Ishikawa (cell line): ENCODE measurements at regions not wholly inside any gene's neighbourhood (a gene's known extent, or its start where the extent isn't known, plus 50 kb on each side); places are given as distances from the start of the nearest gene placed in this dataset.

Source experiments
- CEBPB ChIP-seq: IDR thresholded peaks from 2 replicates; pipeline ENCODE4 v1.6.1; 2012
- CREB1 ChIP-seq: IDR thresholded peaks from 2 replicates; pipeline ENCODE4 v1.6.1; 2012; ENCODE audit warnings: low read depth
- EGR1 ChIP-seq: IDR thresholded peaks from 2 replicates; pipeline ENCODE4 v1.6.1; 2012
- EP300 ChIP-seq: IDR thresholded peaks from 2 replicates; pipeline ENCODE4 v1.6.1; 2012; ENCODE audit warnings: borderline replicate concordance
- FOXM1 ChIP-seq: IDR thresholded peaks from 2 replicates; pipeline ENCODE4 v1.6.1; 2012; ENCODE audit warnings: low read depth, borderline replicate concordance
- NFIC ChIP-seq: IDR thresholded peaks from 2 replicates; pipeline ENCODE4 v1.6.1; 2012
- RAD21 ChIP-seq: IDR thresholded peaks from 2 replicates; pipeline ENCODE4 v1.6.1; 2012; ENCODE audit warnings: low read depth
- TAF1 ChIP-seq: IDR thresholded peaks from 2 replicates; pipeline ENCODE4 v1.6.1; 2012; ENCODE audit warnings: low read depth, mild to moderate bottlenecking
- TCF12 ChIP-seq: IDR thresholded peaks from 2 replicates; pipeline ENCODE4 v1.6.1; 2012; ENCODE audit warnings: low read depth
- TEAD4 ChIP-seq: IDR thresholded peaks from 2 replicates; pipeline ENCODE4 v1.6.1; 2012
- YY1 ChIP-seq: IDR thresholded peaks from 2 replicates; pipeline ENCODE4 v1.6.1; 2012; ENCODE audit warnings: low read depth
- ZBTB7A ChIP-seq: IDR thresholded peaks from 2 replicates; pipeline ENCODE4 v1.6.1; 2012; ENCODE audit warnings: low read depth
- TF ChIP-seq, protein P1 (sequence below): IDR thresholded peaks from 2 replicates; pipeline ENCODE4 v1.6.1; 2012
- TF ChIP-seq, protein P2 (sequence below): IDR thresholded peaks from 2 replicates; pipeline ENCODE4 v1.6.1; 2012
- TF ChIP-seq, protein P3 (sequence below): IDR thresholded peaks from 2 replicates; pipeline ENCODE4 v1.6.1; 2012; ENCODE audit warnings: low read depth, mild to moderate bottlenecking

DNA sequence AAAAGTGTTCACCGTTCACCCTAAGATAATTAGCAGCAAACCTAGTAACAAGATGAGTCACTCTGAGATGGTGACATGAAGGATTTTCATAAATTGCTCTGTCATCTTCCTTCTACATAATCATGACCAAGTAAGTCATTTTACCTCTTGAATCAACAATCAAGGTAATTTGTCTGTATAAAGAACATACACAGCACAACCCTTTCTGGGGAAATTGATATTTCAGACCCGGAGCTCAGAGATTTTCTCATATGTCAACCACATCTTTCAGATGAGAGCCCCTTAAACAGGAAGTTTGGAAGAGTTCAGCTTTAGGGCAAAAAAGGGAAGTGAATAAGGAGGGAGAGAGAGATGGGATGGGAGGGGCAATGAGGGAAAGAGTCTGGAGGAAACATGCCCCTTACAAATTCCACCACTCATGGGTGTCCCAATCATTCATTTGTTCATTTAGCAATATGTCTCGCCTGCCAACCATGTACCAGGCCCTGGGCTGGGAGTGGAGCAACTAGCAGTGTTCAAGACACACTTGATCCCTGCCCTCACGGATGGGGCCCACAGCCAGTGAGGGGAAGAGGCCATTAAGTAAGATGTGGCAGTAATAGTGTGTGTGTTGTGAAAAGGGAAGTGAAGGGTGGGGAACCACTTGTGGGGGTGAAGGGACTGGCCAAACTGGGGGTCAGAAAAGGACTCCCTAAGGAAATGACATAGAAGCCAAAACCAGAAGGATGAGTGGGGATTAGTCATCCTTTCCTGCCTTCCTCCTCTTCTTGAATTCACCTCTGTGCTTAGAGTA, 190.9 kb downstream of the MAFB start:
- no peak for TF ChIP-seq RAD21
- TF ChIP-seq TAF1 = no peak
- TF ChIP-seq FOXM1 = no peak
- TF ChIP-seq, protein P1, sequence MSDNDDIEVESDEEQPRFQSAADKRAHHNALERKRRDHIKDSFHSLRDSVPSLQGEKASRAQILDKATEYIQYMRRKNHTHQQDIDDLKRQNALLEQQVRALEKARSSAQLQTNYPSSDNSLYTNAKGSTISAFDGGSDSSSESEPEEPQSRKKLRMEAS = no peak
- no peak for TF ChIP-seq CREB1
- TF ChIP-seq CEBPB = no peak
- TF ChIP-seq NFIC = no peak

DNA sequence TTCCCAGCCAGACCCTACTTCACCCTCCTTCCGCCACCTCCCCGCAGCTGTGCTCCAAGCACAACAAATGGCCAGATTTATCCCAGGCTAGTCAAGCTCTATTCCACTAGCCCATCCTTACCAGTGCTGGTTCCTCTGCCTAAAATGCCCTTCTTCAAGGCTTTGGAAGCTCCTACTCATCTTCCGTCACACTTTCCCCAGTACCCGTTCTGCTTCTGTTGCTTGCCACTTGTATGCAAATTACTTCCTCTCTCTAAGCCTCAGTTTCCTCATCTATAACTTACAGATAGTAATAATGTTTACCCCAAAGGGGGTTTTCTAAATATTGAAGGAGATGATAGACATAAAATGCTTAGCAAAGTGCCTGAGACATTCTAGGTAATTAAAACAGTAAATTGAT, 193.1 kb downstream of the MAFB start:
- TF ChIP-seq EP300 (no peak), TAF1 (no peak), TEAD4 (no peak), RAD21 (no peak), YY1 (no peak), CEBPB (no peak), FOXM1 (no peak), CREB1 (no peak), ZBTB7A (no peak)

DNA sequence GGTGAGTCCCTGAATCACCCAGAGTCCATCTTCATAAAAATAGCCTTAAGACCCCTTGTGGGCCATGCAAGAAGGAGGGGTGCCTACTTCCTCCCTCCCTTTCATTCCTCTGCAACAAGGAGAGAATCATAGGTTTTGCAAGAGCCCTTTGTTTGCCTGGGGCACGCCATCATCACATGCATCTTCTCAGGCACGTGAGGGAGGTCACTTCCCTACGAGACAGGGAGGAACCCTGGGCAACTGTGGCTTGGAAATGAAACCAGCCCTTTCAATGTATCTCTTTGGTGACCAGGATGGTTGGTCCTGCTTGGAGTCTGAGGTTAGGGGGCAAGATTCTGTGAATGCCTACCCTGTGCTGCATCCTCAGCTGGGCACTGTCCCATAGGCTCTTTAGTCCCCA, 194.8 kb downstream of the MAFB start:
- no peak for TF ChIP-seq EP300
- no peak for TF ChIP-seq FOXM1
- no peak for TF ChIP-seq TCF12
- TF ChIP-seq CREB1 = no peak
- TF ChIP-seq NFIC = no peak
- TF ChIP-seq EGR1 = no peak
- TF ChIP-seq, protein P2, sequence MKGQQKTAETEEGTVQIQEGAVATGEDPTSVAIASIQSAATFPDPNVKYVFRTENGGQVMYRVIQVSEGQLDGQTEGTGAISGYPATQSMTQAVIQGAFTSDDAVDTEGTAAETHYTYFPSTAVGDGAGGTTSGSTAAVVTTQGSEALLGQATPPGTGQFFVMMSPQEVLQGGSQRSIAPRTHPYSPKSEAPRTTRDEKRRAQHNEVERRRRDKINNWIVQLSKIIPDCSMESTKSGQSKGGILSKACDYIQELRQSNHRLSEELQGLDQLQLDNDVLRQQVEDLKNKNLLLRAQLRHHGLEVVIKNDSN = no peak
- TF ChIP-seq RAD21 = no peak
- TF ChIP-seq YY1 = no peak
- TF ChIP-seq TEAD4 = no peak
- TF ChIP-seq, protein P3, sequence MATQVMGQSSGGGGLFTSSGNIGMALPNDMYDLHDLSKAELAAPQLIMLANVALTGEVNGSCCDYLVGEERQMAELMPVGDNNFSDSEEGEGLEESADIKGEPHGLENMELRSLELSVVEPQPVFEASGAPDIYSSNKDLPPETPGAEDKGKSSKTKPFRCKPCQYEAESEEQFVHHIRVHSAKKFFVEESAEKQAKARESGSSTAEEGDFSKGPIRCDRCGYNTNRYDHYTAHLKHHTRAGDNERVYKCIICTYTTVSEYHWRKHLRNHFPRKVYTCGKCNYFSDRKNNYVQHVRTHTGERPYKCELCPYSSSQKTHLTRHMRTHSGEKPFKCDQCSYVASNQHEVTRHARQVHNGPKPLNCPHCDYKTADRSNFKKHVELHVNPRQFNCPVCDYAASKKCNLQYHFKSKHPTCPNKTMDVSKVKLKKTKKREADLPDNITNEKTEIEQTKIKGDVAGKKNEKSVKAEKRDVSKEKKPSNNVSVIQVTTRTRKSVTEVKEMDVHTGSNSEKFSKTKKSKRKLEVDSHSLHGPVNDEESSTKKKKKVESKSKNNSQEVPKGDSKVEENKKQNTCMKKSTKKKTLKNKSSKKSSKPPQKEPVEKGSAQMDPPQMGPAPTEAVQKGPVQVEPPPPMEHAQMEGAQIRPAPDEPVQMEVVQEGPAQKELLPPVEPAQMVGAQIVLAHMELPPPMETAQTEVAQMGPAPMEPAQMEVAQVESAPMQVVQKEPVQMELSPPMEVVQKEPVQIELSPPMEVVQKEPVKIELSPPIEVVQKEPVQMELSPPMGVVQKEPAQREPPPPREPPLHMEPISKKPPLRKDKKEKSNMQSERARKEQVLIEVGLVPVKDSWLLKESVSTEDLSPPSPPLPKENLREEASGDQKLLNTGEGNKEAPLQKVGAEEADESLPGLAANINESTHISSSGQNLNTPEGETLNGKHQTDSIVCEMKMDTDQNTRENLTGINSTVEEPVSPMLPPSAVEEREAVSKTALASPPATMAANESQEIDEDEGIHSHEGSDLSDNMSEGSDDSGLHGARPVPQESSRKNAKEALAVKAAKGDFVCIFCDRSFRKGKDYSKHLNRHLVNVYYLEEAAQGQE = no peak
- TF ChIP-seq TAF1 = no peak

DNA sequence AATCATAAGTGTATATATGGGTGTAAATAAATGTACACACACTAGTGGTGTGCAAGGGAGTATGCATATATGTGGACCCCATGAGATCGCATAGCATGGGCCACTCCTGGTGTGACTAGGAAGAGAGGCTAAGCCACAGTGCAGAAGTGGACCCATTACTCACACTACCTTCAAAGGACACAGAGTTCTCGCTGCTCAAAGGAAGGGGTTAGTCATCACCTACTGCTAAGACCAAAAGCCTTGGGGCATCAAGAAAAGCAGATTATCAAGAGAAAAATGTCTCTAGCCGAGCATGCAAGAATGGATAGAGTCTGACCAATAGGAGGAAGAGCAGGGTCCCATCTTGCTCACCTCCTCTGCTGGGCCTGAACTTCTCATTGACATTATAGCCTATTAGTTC, 195.5 kb downstream of the MAFB start:
- no peak for TF ChIP-seq TAF1
- no peak for TF ChIP-seq CREB1
- no peak for TF ChIP-seq EGR1
- TF ChIP-seq, protein P1 = no peak
- TF ChIP-seq EP300 = no peak
- no peak for TF ChIP-seq RAD21
- TF ChIP-seq, protein P2 = no peak
- no peak for TF ChIP-seq NFIC
- no peak for TF ChIP-seq ZBTB7A
- TF ChIP-seq TEAD4 = no peak
- TF ChIP-seq TCF12 = no peak
- TF ChIP-seq CEBPB = no peak
- TF ChIP-seq, protein P3 = no peak
- no peak for TF ChIP-seq YY1
- no peak for TF ChIP-seq FOXM1

DNA sequence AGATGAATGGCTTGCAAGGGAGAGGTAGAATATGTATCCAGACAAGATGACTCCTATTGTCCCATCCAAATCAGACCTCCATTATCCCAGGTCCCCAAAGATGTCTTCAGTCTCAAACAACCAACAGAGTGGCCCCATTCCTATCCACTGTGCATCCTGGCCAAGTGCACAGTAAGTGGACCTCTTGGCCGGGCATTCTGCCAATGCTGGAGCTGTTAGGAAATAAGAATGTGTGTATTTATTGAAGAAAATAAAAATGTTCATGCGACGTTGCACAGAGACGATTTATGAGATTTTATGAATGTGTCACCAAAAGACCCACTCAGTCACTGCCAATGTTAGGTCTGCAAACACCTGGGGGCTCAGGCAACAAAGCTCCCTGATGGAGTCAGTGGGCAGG, 196.0 kb downstream of the MAFB start:
- TF ChIP-seq ZBTB7A (no peak), NFIC (no peak), FOXM1 (no peak), RAD21 (no peak), TCF12 (no peak), TEAD4 (no peak), TAF1 (no peak), CEBPB (no peak), CREB1 (no peak), EP300 (no peak), EGR1 (no peak), YY1 (no peak)
- TF ChIP-seq, protein P2 = no peak
- TF ChIP-seq, protein P1 = no peak
- TF ChIP-seq, protein P3 = no peak
